NCI-H1417 (cell line): ENCODE measurements at regions not wholly inside any gene's neighbourhood (a gene's known extent, or its start where the extent isn't known, plus 50 kb on each side); places are given as distances from the start of the nearest gene placed in this dataset.

Experiments used
- DNase-seq, 3 experiments: peaks; one replicate each; lab custom pipeline; 2025; lab: John Stamatoyannopoulos, UW

- peak in 2 of 3 experiments; percentile 88 to 92 for DNase-seq
Observed at GRCh38 chr22:47631571-47632102, 869.2 kb downstream of the TBC1D22A start.

GRCh38 chr22:47630741-47631534 is 868.5 kb downstream of the TBC1D22A start:
- DNase-seq = no peak

GRCh38 chr22:47629791-47630655 is 867.6 kb downstream of the TBC1D22A start:
- DNase-seq = no peak

GRCh38 chr22:47629273-47629711 is 866.8 kb downstream of the TBC1D22A start:
- no peak for DNase-seq

GRCh38 chr22:47628477-47629272 is 866.2 kb downstream of the TBC1D22A start:
- DNase-seq = no peak

GRCh38 chr22:47627556-47628253 is 865.3 kb downstream of the TBC1D22A start:
- no peak for DNase-seq

- DNase-seq = no peak
Observed at GRCh38 chr22:47626428-47627390, 864.3 kb downstream of the TBC1D22A start.

- DNase-seq = no peak
Observed at GRCh38 chr22:47625531-47626427, 863.3 kb downstream of the TBC1D22A start.

GRCh38 chr22:47625013-47625385 is 862.5 kb downstream of the TBC1D22A start:
- no peak for DNase-seq

- DNase-seq = no peak
Observed at GRCh38 chr22:47624252-47625012, 862.0 kb downstream of the TBC1D22A start.

- DNase-seq = peak in 1 of 3 experiments; percentile 11
Observed at GRCh38 chr22:47623763-47624148, 861.3 kb downstream of the TBC1D22A start.

GRCh38 chr22:47623066-47623762 is 860.8 kb downstream of the TBC1D22A start:
- DNase-seq = no peak

- DNase-seq = no peak
Observed at GRCh38 chr22:47622541-47622940, 860.1 kb downstream of the TBC1D22A start.

- DNase-seq = no peak
Observed at GRCh38 chr22:47621253-47621652, 858.8 kb downstream of the TBC1D22A start.

- DNase-seq = no peak
Observed at GRCh38 chr22:47620391-47620790, 857.9 kb downstream of the TBC1D22A start.

GRCh38 chr22:47619631-47620030 is 857.2 kb downstream of the TBC1D22A start:
- no peak for DNase-seq

- DNase-seq = peak in 2 of 3 experiments; percentile 19 to 49
Observed at GRCh38 chr22:47618180-47619010, 855.9 kb downstream of the TBC1D22A start.
